HS-27A (cell line): ENCODE measurements at regions not wholly inside any gene's neighbourhood (a gene's known extent, or its start where the extent isn't known, plus 50 kb on each side); places are given as distances from the start of the nearest gene placed in this dataset.

Experiments used
- DNase-seq: peaks from one replicate; pipeline ENCODE4 v3.0.0-alpha.2; 2012; ENCODE audit warnings: low read depth, missing footprints

DNA sequence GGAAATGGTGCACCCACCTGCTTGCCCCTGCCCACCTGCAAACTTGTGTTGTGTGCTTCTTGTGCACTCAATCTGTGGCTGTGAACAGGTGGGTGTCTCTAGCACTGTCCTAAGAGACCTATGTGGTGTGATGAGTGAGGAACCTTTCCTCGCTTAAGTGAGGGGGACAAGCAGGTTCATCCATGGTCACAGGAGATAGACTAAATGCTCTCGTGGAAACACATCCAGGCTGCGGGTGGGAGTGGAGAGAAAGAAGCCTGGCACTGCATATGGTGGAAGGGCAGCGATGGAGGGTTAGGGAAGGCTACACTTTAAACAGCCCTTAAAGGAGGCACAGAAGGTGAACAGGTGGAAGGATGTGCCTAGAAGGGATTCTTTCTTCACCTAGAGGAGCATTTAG, 330.9 kb downstream of the CXCL12 start:
- no peak for DNase-seq

DNA sequence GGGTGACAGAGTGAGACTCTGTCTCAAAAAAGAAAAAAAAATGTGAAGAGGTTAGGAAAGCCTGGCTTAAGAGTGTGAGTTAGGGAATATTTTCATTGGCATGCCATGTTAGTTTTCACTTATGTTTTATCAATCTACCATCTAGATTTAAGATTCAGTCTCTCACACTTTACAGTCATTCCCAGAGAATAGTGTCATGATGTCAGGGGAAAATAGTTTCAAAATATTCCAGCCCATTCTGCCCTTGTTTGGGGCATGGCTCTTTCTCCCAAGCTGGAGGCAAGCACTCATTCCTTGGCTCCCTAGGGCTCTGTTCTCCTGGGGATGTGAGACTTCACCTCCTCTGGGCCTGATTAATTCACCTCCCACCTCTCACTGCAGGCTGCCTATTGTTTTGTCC, 331.5 kb downstream of the CXCL12 start:
- no peak for DNase-seq

DNA sequence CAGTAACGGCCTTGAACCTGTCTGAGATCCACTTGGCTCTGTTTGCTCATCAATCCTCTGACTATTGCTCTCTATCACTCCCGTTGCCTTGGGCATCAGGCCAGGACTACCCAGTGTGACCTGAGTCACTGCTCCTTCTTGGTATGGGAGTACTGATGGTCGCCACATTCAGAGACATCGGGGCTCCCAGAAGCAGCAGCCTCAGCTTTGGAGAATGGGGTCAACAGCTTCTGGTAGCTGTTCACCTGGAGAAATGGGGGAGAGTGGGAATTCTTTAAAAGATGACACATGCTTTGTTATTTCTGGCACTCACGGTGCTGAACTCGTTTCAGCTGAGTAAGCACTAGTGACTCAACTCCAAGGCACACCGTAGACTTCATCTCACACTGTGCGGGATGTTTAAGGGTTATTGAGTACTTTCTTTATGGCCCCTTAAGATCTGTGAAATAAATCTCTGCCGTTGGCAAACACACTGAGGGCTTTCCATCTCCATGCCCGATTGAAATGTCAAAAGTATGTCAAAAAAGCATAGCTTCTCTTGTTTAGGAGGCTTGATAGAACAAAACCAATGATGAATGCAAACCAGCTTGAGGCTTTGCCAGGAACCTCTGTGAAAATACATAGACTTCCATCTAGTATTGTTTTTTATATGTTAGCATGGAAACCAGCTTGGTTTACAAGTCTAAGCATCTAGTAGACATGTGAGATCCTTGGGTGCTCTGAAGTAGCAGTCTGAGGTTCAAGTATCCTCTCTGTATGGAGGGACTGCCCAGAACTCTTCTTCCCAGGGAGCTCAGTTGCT, 333.1 kb downstream of the CXCL12 start:
- DNase-seq: peak; percentile 22

DNA sequence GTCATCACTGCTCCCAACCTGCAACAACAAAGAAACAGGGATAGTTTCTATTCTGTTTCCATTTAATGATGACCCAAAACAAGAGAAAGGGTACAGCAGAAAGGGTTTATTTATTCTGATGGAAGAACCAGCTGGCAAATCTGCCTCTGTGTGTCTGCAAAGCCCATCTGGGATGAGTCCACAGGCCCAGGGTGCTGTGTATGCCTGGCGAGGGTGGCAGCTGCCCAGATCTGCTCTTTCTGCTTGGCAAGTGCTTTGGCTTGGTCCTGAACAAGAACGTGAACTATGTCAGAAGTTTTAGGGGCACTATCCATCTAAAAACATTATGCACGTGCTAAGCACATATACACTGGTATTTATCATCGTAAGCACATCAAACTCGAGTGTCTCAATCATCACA, 333.8 kb downstream of the CXCL12 start:
- DNase-seq: no peak

DNA sequence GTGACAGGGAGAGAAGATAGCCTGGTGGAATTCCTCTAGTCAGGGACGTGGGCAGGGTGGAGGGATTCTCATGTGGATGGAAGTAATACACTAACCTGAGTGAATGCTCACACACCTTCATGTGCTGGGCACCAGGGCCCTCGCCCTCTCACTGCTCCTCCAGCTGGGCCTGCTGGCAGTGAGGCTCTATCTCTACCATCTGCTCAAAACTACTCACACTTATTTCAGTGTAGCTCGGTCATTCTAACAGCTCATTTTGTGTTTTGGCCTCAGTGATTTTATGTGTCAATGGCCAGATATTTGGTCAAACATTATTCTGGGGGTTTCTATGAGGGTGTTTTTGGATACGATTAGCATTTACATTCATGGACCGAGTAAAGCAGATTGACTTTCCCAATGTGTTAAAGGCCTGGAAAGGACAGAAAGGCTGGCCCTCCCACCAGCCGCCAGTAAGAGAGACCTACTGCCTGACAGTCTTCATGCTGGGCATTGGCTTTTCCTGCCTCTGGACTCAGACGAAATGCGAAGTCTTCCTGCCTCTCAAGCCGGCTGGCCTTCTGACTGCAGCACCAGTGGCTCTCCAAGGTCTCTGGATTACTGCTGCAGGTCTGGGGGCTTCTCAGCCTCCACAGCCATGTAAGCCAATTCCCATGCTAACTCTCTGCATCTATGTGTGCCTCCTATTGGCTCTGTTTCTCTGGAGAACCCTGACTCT, 335.4 kb downstream of the CXCL12 start:
- DNase-seq: no peak

DNA sequence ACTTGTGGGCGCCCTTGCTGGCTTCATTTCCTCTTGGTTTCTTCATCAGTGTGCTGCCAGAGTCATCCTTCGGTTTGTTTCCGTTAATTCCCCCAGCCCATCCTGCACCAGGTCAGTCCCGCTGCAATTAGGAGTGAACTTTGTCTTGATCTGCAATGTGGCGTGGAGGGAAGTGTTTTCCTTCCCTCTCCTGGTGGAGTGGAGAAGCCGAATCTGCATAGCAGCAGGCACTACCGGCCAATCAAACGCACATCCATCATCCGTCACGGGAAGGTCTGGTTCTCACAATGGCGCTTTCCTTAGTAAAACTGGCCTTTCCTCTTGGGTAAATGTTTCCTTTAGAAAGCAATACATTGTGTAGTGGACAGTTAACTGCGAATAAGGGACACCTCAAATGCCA, 337.5 kb downstream of the CXCL12 start:
- no peak for DNase-seq

DNA sequence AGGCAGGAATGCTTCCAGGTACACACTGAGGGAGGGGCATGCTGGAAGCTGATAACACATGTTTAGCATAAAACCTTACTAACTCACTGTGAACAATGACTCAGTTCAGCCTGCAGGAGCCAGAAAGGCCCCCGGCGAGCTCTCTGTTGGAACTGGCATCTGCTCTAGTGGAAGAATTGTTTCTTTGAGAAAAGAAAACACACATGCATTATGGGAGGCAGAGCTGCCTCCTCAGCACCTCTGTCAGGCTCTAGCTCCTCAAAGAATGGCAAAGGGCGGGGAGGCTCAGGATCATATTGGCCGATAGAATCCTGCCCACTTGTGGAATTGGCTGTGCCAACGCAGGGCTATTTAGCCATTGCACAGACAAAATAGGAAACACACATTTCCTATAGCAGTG, 338.3 kb downstream of the CXCL12 start:
- DNase-seq: no peak

DNA sequence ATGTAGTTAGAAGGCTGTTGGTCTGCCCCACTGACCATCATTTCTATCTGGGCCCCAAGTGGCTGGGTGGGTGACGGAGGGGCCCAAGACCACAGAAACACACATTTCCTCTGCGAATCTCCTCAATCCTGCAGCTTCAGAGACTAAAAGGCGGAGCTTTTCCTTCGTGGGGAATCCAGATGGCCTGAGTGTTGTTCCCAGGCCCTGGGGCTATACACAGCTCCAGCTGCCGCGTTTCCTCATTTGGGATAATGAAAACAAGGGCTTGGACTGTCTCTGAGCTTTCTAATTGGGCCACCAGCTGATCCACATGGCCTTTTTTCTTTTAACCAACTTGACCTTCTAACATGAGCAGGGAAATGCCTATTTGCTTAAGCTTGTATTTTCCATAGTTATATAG, 339.9 kb downstream of the CXCL12 start:
- no peak for DNase-seq

DNA sequence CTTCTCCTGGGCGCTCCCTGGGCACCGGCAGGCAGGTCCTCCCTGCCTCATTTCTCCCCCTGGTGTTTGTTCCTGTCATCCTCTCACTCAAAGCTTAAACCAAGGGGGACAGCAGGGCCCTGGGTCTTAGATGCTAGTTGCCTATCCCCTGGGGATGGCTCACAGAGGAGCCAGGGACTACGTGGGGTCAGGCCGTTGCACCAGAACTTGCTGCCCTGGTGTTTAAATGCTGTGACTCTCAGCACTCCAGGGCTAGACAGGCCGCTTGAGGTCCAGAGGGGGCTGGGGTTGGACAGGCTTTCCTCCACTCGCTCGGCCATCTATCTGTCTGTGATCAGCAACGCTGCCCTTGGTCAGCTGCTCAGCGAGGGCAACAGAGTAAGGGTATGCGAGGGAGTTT, 340.3 kb downstream of the CXCL12 start:
- no peak for DNase-seq

DNA sequence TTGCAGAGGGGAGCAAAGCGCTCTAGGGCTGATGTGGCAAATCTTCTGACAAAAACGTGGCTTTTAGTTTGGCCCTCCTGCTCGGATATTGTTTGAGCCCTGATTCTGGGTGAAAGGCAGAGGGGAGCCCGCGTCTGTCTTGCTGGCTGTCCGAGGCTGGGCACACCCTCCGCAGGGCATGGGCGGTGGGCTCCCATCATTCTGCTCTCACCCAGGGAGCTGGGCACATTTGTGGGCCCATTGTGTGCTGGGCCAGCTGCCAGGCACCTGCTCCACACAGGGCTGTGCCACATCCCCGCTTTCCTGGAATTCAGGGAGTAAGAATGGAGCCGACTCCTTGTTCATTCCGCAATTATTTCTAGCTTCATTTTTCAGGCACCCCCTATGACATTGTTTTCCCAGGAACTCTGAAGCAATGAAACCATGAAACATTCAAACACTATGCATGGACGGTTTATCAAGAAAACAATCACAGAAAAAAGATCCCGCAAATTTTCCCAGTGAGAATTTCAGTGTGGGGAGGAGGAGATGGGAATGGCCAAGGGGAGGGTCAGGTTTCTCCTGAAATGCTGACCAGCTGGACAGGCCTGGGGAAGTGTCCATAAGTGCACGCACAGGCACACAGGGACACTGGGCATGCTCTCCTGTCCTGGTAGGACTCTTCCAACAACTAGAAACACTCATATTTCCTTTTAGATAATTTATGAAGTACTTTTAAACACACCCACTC, 341.1 kb downstream of the CXCL12 start:
- no peak for DNase-seq

DNA sequence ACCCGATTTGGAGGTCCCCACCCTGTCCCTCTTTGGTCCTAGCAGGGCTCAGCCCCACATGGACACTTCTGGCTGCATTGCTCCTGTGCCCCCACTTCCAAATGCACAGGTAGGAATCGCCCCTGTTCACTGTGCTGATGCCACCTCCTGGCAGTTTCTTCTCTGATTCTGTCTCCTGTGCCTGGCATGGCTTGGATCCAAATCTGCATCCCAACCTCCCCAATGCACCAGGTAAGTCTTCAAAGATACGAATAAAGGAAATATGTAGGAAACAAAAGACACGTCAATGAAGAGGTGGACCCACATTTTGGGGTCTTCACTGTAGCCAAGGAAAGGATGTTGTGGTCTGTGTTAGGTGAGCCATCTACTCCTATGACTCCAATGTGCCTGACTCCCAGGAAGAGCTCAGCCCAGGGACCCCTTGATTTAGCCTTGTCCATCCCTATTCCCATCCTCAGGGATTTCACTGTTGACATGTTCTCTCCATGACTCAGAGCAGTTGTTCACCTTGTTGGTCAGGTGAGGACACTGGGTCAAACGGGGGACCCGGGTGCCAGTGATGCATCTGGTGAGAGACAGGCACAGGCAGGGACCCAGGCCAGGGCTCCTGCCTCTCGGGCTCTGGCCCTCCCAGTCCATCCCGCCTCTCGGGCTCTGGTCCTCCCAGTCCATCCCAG, 341.8 kb downstream of the CXCL12 start:
- no peak for DNase-seq

DNA sequence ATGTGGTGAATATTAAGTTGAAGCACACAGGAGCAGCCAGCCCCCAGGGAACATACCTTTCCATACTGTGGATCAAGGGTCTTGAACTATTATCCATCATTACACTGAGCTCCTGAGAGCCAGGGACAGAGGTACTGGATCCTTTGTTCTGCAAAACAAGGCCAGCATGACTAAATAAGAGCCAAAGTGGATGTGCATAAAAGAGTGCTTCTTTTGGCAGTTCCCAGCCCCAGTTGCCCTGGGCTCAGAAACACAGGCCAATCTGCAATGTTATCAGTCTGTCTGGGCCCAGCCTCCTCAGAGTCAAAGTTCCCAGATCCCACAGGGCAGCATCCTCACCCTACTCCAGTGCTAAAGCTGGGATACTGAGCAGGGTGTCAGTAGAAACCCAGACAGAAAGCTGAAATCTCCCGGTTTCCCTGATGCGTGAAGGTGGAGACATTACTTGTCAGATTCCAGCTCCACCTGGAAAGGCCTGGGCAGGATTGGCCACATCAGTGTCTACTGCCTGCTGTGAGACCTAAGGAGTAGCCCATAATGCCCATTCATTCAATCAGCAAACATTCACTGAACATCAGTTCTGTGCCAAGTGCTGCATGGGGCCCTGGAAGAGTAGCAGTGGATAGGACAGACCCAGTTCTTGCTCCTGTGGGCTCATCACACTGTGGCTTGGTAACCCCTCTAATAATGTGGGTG, 342.7 kb downstream of the CXCL12 start:
- no peak for DNase-seq

DNA sequence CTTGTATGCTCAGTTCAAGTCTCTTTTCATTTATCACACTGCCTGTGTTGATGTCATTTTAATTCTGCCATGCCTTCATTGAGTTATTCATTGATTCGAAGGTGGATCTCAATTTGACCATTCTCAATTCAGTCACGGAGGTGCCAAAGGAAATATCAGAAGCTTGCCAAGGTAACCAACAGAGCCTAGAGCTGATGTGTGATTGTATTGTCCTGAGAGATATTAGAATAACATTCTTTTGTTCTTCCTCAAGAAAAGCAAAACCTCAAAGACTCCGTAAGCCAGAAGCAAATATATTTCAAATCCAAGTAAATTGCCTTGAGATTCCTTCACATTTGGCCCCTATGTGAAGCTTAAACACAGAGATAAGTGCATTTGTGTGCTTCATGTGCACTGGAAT, 345.3 kb downstream of the CXCL12 start:
- no peak for DNase-seq

DNA sequence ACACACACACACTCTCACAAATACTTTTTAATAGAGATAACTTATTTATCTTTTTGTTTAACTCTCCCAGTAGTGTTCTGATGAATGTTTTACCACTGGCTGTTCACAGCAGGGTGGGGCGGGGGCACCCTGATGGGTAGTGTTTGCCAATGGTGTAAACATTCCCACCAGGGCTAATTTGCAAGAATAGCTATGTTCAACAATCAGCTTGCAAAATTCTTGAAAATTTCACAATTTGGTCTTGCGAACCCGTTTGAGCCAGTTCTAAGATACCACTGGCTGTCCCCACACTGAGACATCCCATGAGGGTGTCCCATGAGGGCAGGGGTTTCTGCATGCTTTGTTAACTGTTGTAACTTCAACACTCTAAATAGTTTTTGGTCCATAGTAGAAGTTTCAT, 348.5 kb downstream of the CXCL12 start:
- no peak for DNase-seq

DNA sequence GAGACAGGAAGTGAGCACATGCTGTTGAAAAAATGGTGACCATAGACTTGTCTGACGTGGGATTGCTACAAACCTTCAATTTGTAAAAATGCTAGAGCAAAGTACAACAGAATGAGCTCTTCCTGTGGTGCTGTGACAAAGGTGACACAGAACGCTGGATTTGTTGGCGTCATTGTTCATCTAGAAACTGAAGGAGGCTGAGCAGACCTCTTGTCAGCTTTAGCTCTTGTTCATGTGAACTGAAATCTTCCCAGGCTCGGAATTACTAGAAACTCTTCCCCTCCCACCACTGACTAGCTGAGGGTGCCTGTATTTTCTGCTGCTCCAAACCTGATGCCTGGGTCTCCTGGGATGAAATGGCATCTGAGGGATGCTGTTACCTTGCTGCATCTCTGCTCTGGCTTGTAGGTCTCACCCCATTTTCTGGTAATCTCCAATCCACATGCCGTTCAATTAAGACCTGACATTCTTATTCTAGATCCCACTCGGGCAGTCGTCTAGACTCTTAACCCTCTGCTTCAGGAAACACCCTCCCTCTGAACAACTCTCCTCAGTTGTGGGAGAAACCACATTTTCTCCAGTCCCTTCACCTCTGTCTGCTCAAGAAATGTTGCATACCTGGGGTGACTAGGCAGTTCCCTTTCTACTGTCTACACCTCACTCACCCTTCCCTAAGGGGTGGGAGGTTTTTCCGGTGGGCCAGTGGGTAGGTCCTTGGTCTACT, 349.3 kb downstream of the CXCL12 start:
- DNase-seq: no peak

DNA sequence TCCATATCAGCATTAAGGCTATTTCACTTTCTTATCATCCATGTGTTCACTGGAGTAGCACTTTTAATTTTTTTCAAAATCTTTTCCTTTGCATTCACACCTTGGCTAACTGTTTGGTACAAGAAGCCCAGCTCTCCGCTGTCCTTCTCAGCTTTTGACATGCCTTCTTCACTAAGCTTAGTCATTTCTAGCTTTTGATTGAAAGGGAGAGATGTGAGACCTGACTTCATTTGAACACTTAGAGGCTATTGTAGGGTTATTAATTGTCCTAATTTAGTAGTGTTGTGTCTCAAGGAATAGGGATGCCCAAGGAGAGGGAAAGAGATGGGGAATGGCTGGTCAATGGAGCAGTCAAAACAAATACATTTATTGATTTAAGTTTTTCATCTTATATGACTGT, 350.0 kb downstream of the CXCL12 start:
- no peak for DNase-seq

DNA sequence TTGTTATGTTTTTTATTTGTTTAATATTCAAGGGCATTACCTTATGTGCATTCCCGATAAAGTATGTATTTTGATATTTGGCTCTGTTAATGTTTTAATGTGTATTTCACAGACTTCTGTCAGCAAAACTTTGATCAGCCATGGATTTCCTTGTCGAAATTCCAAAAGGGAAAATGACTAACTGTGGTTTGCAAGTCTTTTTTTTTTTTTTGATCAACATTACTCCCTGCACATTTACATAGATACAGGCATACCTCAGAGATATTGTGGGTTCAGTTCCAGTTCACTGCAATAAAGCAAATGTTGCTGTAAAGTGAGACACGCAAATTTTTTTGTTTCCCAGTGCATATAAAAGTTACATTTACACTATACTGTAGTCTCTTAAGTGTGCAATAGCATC, 351.9 kb downstream of the CXCL12 start:
- DNase-seq: no peak

DNA sequence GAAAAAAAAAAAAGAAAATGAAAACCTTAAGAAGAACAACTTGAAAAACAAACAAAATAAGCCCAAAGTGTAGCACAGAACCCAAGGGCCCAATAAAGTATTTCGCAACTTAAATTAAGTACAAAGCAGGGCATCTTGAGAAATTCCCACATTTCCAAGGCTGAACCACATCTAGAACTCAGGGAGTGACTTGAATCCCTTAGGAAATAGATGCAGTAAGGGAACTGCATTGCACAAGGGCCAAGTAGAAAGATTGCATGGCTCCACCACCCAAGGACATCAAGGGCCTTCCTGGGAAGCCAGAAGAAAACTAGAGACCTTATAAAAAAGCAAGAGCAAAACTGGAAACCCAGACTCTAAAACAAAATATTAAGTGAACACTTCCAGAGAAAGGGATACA, 352.7 kb downstream of the CXCL12 start:
- no peak for DNase-seq

DNA sequence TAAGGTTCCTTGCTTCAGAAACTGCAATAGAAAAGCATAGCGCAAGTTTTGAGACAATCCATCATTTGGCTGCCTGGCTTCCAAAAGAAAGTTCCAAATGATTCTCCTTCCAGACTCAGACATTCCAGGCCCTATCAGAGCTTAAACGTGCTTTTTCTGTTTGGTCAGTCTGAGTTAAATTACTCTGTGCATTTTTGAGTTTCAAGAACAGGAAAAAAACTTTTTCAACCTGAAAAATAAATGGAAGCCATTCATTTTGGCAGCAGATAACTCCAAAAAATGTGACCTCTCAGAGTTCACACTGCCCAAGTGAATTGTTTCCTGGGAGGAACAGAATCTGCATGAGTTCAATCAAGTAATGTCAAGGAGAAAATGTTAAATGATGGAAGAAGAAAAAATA, 354.2 kb downstream of the CXCL12 start:
- no peak for DNase-seq

DNA sequence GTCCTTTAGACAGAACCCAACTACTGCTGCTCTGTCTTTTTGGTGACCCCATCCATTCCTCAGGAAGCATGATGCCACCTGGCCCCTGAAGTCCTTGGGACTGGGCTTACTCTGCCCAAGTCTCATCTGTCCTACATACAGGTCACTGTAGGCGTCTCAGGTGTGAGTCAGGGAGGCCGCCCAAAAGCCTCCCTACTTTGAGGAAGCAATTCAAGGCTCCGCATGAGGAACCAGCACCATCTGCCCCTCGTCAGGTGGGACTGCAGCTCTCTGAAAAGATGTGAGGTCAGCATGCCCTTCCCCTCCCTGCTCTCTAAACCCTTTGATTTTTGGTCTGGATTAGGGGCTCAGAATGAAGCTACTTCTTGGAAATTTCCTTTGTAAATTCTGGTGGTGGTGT, 354.8 kb downstream of the CXCL12 start:
- DNase-seq: no peak
